ENCODE measurements at regions not wholly inside any gene's neighbourhood (a gene's known extent, or its start where the extent isn't known, plus 50 kb on each side); places are given as distances from the start of the nearest gene placed in this dataset.
"Not testable (repeated sequence)": the region's sequence is repeated elsewhere in the genome, so short reads cannot be mapped to it uniquely, and the experiment has no call there.

DNA sequence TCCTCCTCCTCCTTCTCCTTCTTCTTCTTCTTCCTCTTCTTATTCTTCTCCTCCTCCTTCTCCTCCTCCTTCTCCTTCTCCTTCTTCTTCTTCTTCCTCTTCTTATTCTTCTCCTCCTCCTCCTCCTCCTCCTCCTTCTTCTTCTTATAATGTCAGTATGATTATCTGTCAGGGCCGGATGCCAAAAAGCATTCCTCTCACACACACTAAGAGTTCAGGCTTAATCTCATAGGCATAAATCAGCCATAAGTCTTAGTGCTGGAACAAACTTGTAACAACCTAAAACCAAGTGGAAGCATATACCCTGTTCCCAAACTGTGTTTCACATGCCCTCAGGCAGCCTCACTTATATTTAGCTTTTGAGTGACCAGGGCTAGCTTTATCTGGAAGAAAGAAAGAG lies 240.3 kb downstream of the LMX1A start:
- H3K4me1 ChIP-seq (ENCODE audit: control insufficient read depth in 1 of 2, insufficient read depth in 2 of 2, low read length in 2 of 2): no peaks in the 10 kb centered on the region
- H3K27ac ChIP-seq (ENCODE audit: low read length): no peak overlapping the region
- no peak overlapping the region for H3K4me3 ChIP-seq (ENCODE audit: low read depth in 1 of 2, low read length in 2 of 2)
- no peaks in the 10 kb centered on the region for H3K36me3 ChIP-seq (ENCODE audit: control insufficient read depth in 1 of 2, insufficient read depth in 2 of 2, low read length in 2 of 2)
- H3K9me3 ChIP-seq (ENCODE audit: control insufficient read depth in 1 of 2, low read length in 2 of 2): no peaks in the 10 kb centered on the region
- peaks cover 4% of the 10 kb centered on the region for H3K27me3 ChIP-seq (ENCODE audit: low read depth, low read length)

DNA sequence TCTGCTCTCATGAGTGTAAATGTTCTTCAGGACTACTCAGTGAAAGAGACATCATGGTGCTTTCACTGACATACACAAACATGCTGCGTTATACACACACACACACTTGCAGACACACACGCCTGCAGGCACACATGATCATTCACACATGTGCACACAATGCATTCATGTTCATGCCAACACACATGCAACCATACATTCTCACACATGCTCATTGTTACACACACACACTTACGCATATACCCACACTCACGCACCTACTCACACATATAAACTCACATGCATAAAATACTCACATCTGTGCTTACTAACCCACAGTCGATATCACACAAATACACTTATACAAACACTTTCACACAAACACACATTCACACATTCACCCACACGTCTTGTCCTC lies 241.6 kb downstream of the LMX1A start:
- H3K4me3 ChIP-seq (ENCODE audit: low read depth in 1 of 2, low read length in 2 of 2): no peak overlapping the region
- no peaks in the 10 kb centered on the region for H3K9me3 ChIP-seq (ENCODE audit: control insufficient read depth in 1 of 2, low read length in 2 of 2)
- H3K36me3 ChIP-seq (ENCODE audit: control insufficient read depth in 1 of 2, insufficient read depth in 2 of 2, low read length in 2 of 2): no peaks in the 10 kb centered on the region
- peaks cover 4% of the 10 kb centered on the region for H3K27me3 ChIP-seq (ENCODE audit: low read depth, low read length)
- no peaks in the 10 kb centered on the region for H3K4me1 ChIP-seq (ENCODE audit: control insufficient read depth in 1 of 2, insufficient read depth in 2 of 2, low read length in 2 of 2)
- H3K27ac ChIP-seq (ENCODE audit: low read length): no peak overlapping the region

GRCh38 chr1:165114022-165114888 lies 242.3 kb downstream of the LMX1A start:
- H3K27ac ChIP-seq (ENCODE audit: low read length): no peak overlapping the region
- no peaks in the 10 kb centered on the region for H3K9me3 ChIP-seq (ENCODE audit: control insufficient read depth in 1 of 2, low read length in 2 of 2)
- H3K4me1 ChIP-seq (ENCODE audit: control insufficient read depth in 1 of 2, insufficient read depth in 2 of 2, low read length in 2 of 2): no peaks in the 10 kb centered on the region
- H3K27me3 ChIP-seq (ENCODE audit: low read depth, low read length): peaks cover 4% of the 10 kb centered on the region
- no peaks in the 10 kb centered on the region for H3K36me3 ChIP-seq (ENCODE audit: control insufficient read depth in 1 of 2, insufficient read depth in 2 of 2, low read length in 2 of 2)
- H3K4me3 ChIP-seq (ENCODE audit: low read depth in 1 of 2, low read length in 2 of 2): no peak overlapping the region

DNA sequence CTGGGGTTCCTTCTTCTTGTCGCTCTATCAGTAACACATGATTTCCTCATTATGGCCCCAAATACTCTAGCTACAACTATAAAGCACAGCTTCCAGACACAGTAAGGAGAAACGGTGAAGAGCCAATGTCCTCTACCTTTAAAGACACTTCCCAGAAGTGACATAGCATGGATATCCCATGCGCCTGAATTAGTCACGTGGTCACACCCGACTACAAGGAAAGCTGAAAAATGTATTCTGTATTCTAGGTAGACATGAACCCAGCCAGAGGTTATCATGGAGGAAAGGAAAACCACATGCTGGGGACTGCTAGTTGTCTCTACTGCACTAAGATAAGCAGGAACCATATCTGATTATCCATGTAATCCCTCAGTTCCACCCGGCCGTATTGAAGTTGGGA lies 244.3 kb downstream of the LMX1A start:
- Histone ChIP-seq H3K9me3 (ENCODE audit: control insufficient read depth in 1 of 2, low read length in 2 of 2) (no peaks in the 10 kb centered on the region), H3K4me3 (ENCODE audit: low read depth in 1 of 2, low read length in 2 of 2) (no peak overlapping the region), H3K27me3 (ENCODE audit: low read depth, low read length) (peaks cover 3% of the 10 kb centered on the region), H3K27ac (ENCODE audit: low read length) (no peak overlapping the region), H3K36me3 (ENCODE audit: control insufficient read depth in 1 of 2, insufficient read depth in 2 of 2, low read length in 2 of 2) (no peaks in the 10 kb centered on the region), H3K4me1 (ENCODE audit: control insufficient read depth in 1 of 2, insufficient read depth in 2 of 2, low read length in 2 of 2) (no peaks in the 10 kb centered on the region)

- Histone ChIP-seq H3K27me3 (ENCODE audit: low read depth, low read length) (no peaks in the 10 kb centered on the region), H3K4me1 (ENCODE audit: control insufficient read depth in 1 of 2, insufficient read depth in 2 of 2, low read length in 2 of 2) (no peaks in the 10 kb centered on the region), H3K36me3 (ENCODE audit: control insufficient read depth in 1 of 2, insufficient read depth in 2 of 2, low read length in 2 of 2) (no peaks in the 10 kb centered on the region), H3K9me3 (ENCODE audit: control insufficient read depth in 1 of 2, low read length in 2 of 2) (no peaks in the 10 kb centered on the region), H3K27ac (ENCODE audit: low read length) (no peak overlapping the region), H3K4me3 (ENCODE audit: low read depth in 1 of 2, low read length in 2 of 2) (no peak overlapping the region)
Observed at GRCh38 chr1:165109013-165109412, 247.5 kb downstream of the LMX1A start.

DNA sequence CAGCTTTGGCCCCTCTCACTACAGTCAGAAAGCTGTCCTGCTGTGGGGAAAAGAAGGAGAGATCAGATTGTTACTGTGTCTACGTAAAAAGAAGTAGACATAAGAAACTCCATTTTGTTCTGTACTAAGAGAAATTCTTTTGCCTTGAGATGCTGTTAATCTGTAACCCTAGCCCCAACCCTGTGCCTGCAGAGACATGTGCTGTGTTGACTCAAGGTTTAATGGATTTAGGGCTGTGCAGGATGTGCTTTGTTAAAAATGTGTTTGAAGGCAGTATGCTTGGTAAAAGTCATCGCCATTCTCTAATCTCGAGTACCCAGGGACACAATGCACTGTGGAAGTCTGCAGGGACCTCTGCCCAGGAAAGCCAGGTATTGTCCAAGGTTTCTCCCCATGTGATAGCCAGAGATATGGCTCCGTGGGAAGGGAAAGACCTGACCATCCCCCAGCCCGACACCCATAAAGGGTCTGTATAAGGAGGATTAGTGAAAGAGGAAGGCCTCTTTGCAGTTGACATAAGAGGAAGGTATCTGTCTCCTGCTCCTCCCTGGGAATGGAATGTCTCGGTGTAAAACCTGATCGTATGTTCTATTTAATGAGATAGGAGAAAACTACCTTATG lies 263.9 kb downstream of the LMX1A start:
- H3K9me3 ChIP-seq (ENCODE audit: control insufficient read depth in 1 of 2, low read length in 2 of 2); H3K27ac ChIP-seq (ENCODE audit: low read length); H3K36me3 ChIP-seq (ENCODE audit: control insufficient read depth in 1 of 2, insufficient read depth in 2 of 2, low read length in 2 of 2); H3K4me1 ChIP-seq (ENCODE audit: control insufficient read depth in 1 of 2, insufficient read depth in 2 of 2, low read length in 2 of 2); H3K27me3 ChIP-seq (ENCODE audit: low read depth, low read length); H3K4me3 ChIP-seq (ENCODE audit: low read depth in 1 of 2, low read length in 2 of 2): not testable (repeated sequence)

DNA sequence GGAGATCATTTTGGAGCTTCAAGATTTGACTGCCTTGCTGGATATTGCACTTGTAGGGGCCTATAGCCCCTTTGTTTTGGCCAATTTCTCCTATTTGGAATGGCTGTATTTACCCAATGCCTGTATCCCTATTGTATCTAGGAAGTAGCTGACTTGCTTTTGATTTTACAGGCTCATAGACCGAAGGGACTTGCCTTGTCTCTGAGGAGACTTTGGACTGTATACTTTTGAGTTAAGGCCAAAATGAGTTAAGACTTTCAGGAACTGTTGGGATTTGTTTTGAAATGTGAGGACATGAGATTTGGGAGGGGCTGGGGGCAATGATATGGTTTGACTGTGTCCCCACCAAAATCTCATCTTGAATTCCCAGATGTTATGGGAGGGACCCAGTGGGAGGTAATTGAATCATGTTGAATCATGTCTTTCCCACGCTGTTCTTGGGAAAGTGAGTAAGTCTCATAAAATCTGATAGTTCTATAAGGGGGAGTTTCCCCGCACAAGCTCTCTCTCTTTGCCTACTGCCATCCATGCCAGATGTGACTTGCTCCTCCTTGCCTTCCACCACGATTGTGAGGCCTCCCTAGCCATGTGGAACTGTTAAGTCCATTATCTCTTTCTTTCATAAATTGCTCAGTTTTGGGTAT lies 276.1 kb downstream of the LMX1A start:
- H3K4me3 ChIP-seq (ENCODE audit: low read depth in 1 of 2, low read length in 2 of 2): no peak overlapping the region
- H3K27me3 ChIP-seq (ENCODE audit: low read depth, low read length): no peaks in the 10 kb centered on the region
- peaks cover 0 to 3% of the 10 kb centered on the region in 2 donors for H3K4me1 ChIP-seq (ENCODE audit: control insufficient read depth in 1 of 2, insufficient read depth in 2 of 2, low read length in 2 of 2)
- H3K27ac ChIP-seq (ENCODE audit: low read length): no peak overlapping the region
- H3K9me3 ChIP-seq (ENCODE audit: control insufficient read depth in 1 of 2, low read length in 2 of 2): no peaks in the 10 kb centered on the region
- H3K36me3 ChIP-seq (ENCODE audit: control insufficient read depth in 1 of 2, insufficient read depth in 2 of 2, low read length in 2 of 2): no peaks in the 10 kb centered on the region

GRCh38 chr1:165078391-165078790 lies 278.1 kb downstream of the LMX1A start:
- Histone ChIP-seq H3K4me1 (ENCODE audit: control insufficient read depth in 1 of 2, insufficient read depth in 2 of 2, low read length in 2 of 2) (peaks cover 0 to 3% of the 10 kb centered on the region in 2 donors), H3K27ac (ENCODE audit: low read length) (no peak overlapping the region), H3K4me3 (ENCODE audit: low read depth in 1 of 2, low read length in 2 of 2) (no peak overlapping the region), H3K27me3 (ENCODE audit: low read depth, low read length) (no peaks in the 10 kb centered on the region), H3K9me3 (ENCODE audit: control insufficient read depth in 1 of 2, low read length in 2 of 2) (no peaks in the 10 kb centered on the region), H3K36me3 (ENCODE audit: control insufficient read depth in 1 of 2, insufficient read depth in 2 of 2, low read length in 2 of 2) (no peaks in the 10 kb centered on the region)

DNA sequence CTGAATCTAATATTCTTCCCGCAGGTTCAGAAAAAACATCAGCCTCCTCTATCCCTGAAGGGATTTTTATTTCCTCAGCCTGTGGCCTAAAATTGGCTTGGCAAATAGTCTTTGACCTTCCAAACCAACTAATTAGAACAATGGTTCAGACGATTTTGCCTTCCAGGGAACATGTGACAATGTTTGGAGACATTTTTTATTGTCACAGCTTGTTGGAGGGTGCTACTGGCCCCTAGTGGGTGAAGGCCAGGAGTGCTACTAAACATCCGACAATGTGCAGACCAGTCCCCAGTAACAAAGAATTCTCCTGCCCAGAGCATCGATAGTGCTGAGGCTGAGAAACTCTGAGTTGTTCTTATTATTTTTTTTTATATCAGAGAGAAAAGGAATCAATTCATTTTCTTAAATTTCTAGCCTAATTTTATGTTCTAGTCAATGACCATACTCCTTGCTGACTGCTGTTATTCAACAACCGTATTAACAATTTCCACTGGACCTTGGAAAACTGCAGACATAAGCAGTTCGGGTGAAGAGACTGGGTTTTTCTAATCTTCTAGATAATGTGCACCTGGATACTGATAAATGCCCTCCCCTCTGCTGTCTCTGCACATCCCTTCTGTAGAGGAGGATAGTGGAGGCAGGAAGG lies 280.7 kb downstream of the LMX1A start:
- H3K9me3 ChIP-seq (ENCODE audit: control insufficient read depth in 1 of 2, low read length in 2 of 2): no peaks in the 10 kb centered on the region
- H3K36me3 ChIP-seq (ENCODE audit: control insufficient read depth in 1 of 2, insufficient read depth in 2 of 2, low read length in 2 of 2): no peaks in the 10 kb centered on the region
- peaks cover 0 to 7% of the 10 kb centered on the region in 2 donors for H3K4me1 ChIP-seq (ENCODE audit: control insufficient read depth in 1 of 2, insufficient read depth in 2 of 2, low read length in 2 of 2)
- no peaks in the 10 kb centered on the region for H3K27me3 ChIP-seq (ENCODE audit: low read depth, low read length)
- H3K27ac ChIP-seq (ENCODE audit: low read length): no peak overlapping the region
- no peak overlapping the region for H3K4me3 ChIP-seq (ENCODE audit: low read depth in 1 of 2, low read length in 2 of 2)

- Histone ChIP-seq H3K4me1 (ENCODE audit: control insufficient read depth in 1 of 2, insufficient read depth in 2 of 2, low read length in 2 of 2) (peaks cover 0 to 7% of the 10 kb centered on the region in 2 donors), H3K27me3 (ENCODE audit: low read depth, low read length) (no peaks in the 10 kb centered on the region), H3K27ac (ENCODE audit: low read length) (no peak overlapping the region), H3K9me3 (ENCODE audit: control insufficient read depth in 1 of 2, low read length in 2 of 2) (no peaks in the 10 kb centered on the region), H3K36me3 (ENCODE audit: control insufficient read depth in 1 of 2, insufficient read depth in 2 of 2, low read length in 2 of 2) (no peaks in the 10 kb centered on the region), H3K4me3 (ENCODE audit: low read depth in 1 of 2, low read length in 2 of 2) (no peak overlapping the region)
Observed at GRCh38 chr1:165073185-165074007, 283.1 kb downstream of the LMX1A start.
